Activated B cell treated with CpG ODN at 0.5 μM for 24 hours (primary cell): ENCODE measurements at regions not wholly inside any gene's neighbourhood (a gene's known extent, or its start where the extent isn't known, plus 50 kb on each side); places are given as distances from the start of the nearest gene placed in this dataset.

ENCODE experiments used
- ATAC-seq: fragments of 200-7000 bp; cut with Tn5 transposase; one replicate; pipeline ENCODE4 v1.10.0; 2021; ENCODE audit warnings: low read depth, mild to moderate bottlenecking, moderate library complexity
- CTCF ChIA-PET: fragments of 350-600 bp; sonication (Branson Sonifier 250); formaldehyde crosslinking; loops from one replicate; lab custom pipeline; 2021; ENCODE audit warnings: antibody characterized with exemption; lab: Charles Lee
- POLR2A ChIA-PET: fragments of 350-600 bp; sonication (Branson Sonifier 250); formaldehyde crosslinking; loops from one replicate; lab custom pipeline; 2021; ENCODE audit warnings: antibody characterized with exemption; lab: Charles Lee
- DNase-seq: peaks from one replicate; pipeline ENCODE4 v3.0.0; 2022
- H3K27ac Mint-ChIP-seq: one replicate; pipeline ENCODE4 v1.8.0; 2020; ENCODE audit warnings: mixed read lengths
- H3K27me3 Mint-ChIP-seq: one replicate; pipeline ENCODE4 v1.8.0; 2021; ENCODE audit warnings: mixed read lengths
- H3K36me3 Mint-ChIP-seq: one replicate; pipeline ENCODE4 v1.8.0; 2021; ENCODE audit warnings: low read depth, mixed read lengths
- H3K4me1 Mint-ChIP-seq: one replicate; pipeline ENCODE4 v1.8.0; 2021; ENCODE audit warnings: mixed read lengths
- H3K4me3 Mint-ChIP-seq: one replicate; pipeline ENCODE4 v1.8.0; 2020; ENCODE audit warnings: mild to moderate bottlenecking, mixed read lengths
- H3K9me3 Mint-ChIP-seq: one replicate; pipeline ENCODE4 v1.8.0; 2020; ENCODE audit warnings: mixed read lengths
- CTCF ChIP-seq: fragments of 200-600 bp; IDR thresholded peaks from one replicate; pipeline ENCODE4 v1.8.0; 2022; ENCODE audit warnings: antibody characterized with exemption, mild to moderate bottlenecking
- intact Hi-C: fragments of 100-400 bp; cut with micrococcal nuclease; formaldehyde crosslinking; loops from one replicate; pipeline ENCODE4 v1.15.1; 2024

- Mint-ChIP-seq H3K9me3 (peaks cover 6% of the 10 kb centered on the region), H3K27ac (no peak overlapping the region), H3K4me3 (no peak overlapping the region), H3K4me1 (no peaks in the 10 kb centered on the region), H3K27me3 (no peaks in the 10 kb centered on the region), H3K36me3 (no peaks in the 10 kb centered on the region)
- ATAC-seq (no peak), DNase-seq (no peak)
- ChIA-PET CTCF (no interaction called here), POLR2A (no interaction called here)
- no peak for TF ChIP-seq CTCF
- intact Hi-C loops, result no loop called here
Observed at GRCh38 chr3:80052271-80052670, 284.5 kb upstream of the ROBO1 start.

GRCh38 chr3:80051602-80051962, 283.8 kb upstream of the ROBO1 start:
- TF ChIP-seq CTCF, result no peak
- intact Hi-C loops, result no loop called here
- no peak for DNase-seq
- POLR2A ChIA-PET, result no interaction called here
- Mint-ChIP-seq H3K4me3 (no peak overlapping the region), H3K9me3 (peaks cover 6% of the 10 kb centered on the region), H3K36me3 (no peaks in the 10 kb centered on the region), H3K4me1 (no peaks in the 10 kb centered on the region), H3K27me3 (no peaks in the 10 kb centered on the region), H3K27ac (no peak overlapping the region)
- CTCF ChIA-PET, result no interaction called here
- no peak for ATAC-seq

- no peaks in the 10 kb centered on the region for H3K36me3 Mint-ChIP-seq
Observed at GRCh38 chr3:80050826-80051601, 283.2 kb upstream of the ROBO1 start.

GRCh38 chr3:80043226-80043625, 275.4 kb upstream of the ROBO1 start:
- no peak overlapping the region for H3K27ac Mint-ChIP-seq
- DNase-seq, result no peak
- H3K9me3 Mint-ChIP-seq, result peaks cover 2% of the 10 kb centered on the region
- no peak overlapping the region for H3K4me3 Mint-ChIP-seq
- H3K4me1 Mint-ChIP-seq, result no peaks in the 10 kb centered on the region
- no peak for ATAC-seq
- no peaks in the 10 kb centered on the region for H3K36me3 Mint-ChIP-seq
- H3K27me3 Mint-ChIP-seq, result no peaks in the 10 kb centered on the region
- no peak for TF ChIP-seq CTCF
- ChIA-PET CTCF (no interaction called here), POLR2A (no interaction called here)
- intact Hi-C loops, result no loop called here

More at GRCh38 chr3:80050826-80051601, 283.2 kb upstream of the ROBO1 start:
- DNase-seq, result no peak
- CTCF ChIA-PET, result no interaction called here
- POLR2A ChIA-PET, result no interaction called here
- H3K4me1 Mint-ChIP-seq, result no peaks in the 10 kb centered on the region
- no peak overlapping the region for H3K27ac Mint-ChIP-seq
- TF ChIP-seq CTCF, result no peak
- no peaks in the 10 kb centered on the region for H3K27me3 Mint-ChIP-seq
- no peak overlapping the region for H3K4me3 Mint-ChIP-seq
- intact Hi-C loops, result no loop called here
- peaks cover 6% of the 10 kb centered on the region for H3K9me3 Mint-ChIP-seq
- no peak for ATAC-seq

GRCh38 chr3:80040067-80040466, 272.3 kb upstream of the ROBO1 start:
- no peak for TF ChIP-seq CTCF
- peaks cover 8% of the 10 kb centered on the region for H3K9me3 Mint-ChIP-seq
- H3K27ac Mint-ChIP-seq, result no peak overlapping the region

More at GRCh38 chr3:80040067-80040466, 272.3 kb upstream of the ROBO1 start:
- no peak for ATAC-seq
- POLR2A ChIA-PET, result no interaction called here
- no peak for DNase-seq
- no peaks in the 10 kb centered on the region for H3K4me1 Mint-ChIP-seq
- intact Hi-C loops, result no loop called here
- CTCF ChIA-PET, result no interaction called here
- no peaks in the 10 kb centered on the region for H3K27me3 Mint-ChIP-seq
- H3K36me3 Mint-ChIP-seq, result no peaks in the 10 kb centered on the region
- no peak overlapping the region for H3K4me3 Mint-ChIP-seq
